OCI-LY1 (cell line): ENCODE measurements at regions not wholly inside any gene's neighbourhood (a gene's known extent, or its start where the extent isn't known, plus 50 kb on each side); places are given as distances from the start of the nearest gene placed in this dataset.

Experiments
- H2AFZ ChIP-seq: fragments of 200-600 bp; sonication (generic), shearing (Covaris generic); 2 replicates; pipeline ENCODE4 v1.6.0; 2014; ENCODE audit warnings: antibody characterized with exemption, mild to moderate bottlenecking, low read length
- H3F3A ChIP-seq: fragments of 200-600 bp; sonication (generic), shearing (Covaris generic); 2 replicates; pipeline ENCODE4 v1.6.0; 2014; ENCODE audit warnings: mild to moderate bottlenecking, antibody characterized with exemption, low read length, moderate library complexity; ENCODE audit not compliant: insufficient read depth
- H3K27ac ChIP-seq: fragments of 200-600 bp; sonication (generic); 2 replicates; pipeline ENCODE4 v1.5.1; 2014; ENCODE audit warnings: low read length, mixed run types, mild to moderate bottlenecking, low read depth; ENCODE audit not compliant: poor library complexity, severe bottlenecking
- H3K27me3 ChIP-seq: fragments of 200-600 bp; sonication (generic); 2 replicates; pipeline ENCODE4 v1.6.0; 2014; ENCODE audit warnings: antibody characterized with exemption, mild to moderate bottlenecking, low read length, moderate library complexity; ENCODE audit not compliant: insufficient read depth
- H3K36me3 ChIP-seq: fragments of 200-600 bp; sonication (generic); 2 replicates; pipeline ENCODE4 v1.6.1; 2014; ENCODE audit warnings: mild to moderate bottlenecking, antibody characterized with exemption, low read length, moderate library complexity, mixed read lengths; ENCODE audit not compliant: insufficient read depth
- H3K4me1 ChIP-seq: fragments of 200-600 bp; sonication (generic); 2 replicates; pipeline ENCODE4 v1.5.1; 2014; ENCODE audit warnings: mild to moderate bottlenecking, low read length, moderate library complexity; ENCODE audit not compliant: insufficient read depth, severe bottlenecking
- H3K4me2 ChIP-seq: fragments of 200-600 bp; sonication (generic), shearing (Covaris generic); 2 replicates; pipeline ENCODE4 v1.6.1; 2014; ENCODE audit warnings: low read length
- H3K4me3 ChIP-seq: fragments of 200-600 bp; sonication (generic); 2 replicates; pipeline ENCODE4 v1.5.1; 2014; ENCODE audit warnings: low read length, low read depth, mild to moderate bottlenecking, mixed read lengths; ENCODE audit not compliant: poor library complexity, severe bottlenecking
- H3K79me2 ChIP-seq: fragments of 200-600 bp; shearing (Covaris generic); 2 replicates; pipeline ENCODE4 v1.6.1; 2016; ENCODE audit warnings: mixed run types, low read length, mixed read lengths; ENCODE audit not compliant: insufficient read depth
- H3K9ac ChIP-seq: fragments of 200-600 bp; sonication (generic), shearing (Covaris generic); 2 replicates; pipeline ENCODE4 v1.6.1; 2014; ENCODE audit warnings: mild to moderate bottlenecking, low read length, mixed read lengths
- H3K9me2 ChIP-seq: fragments of 200-600 bp; sonication (generic), shearing (Covaris generic); 2 replicates; pipeline ENCODE4 v1.6.1; 2014; ENCODE audit warnings: low read depth, mild to moderate bottlenecking, low read length, mixed read lengths
- H3K9me3 ChIP-seq: fragments of 200-600 bp; shearing (Covaris generic); 2 replicates; pipeline ENCODE4 v1.6.1; 2014; ENCODE audit warnings: low read length, mixed read lengths
- H4K20me1 ChIP-seq: fragments of 200-600 bp; sonication (generic), shearing (Covaris generic); 2 replicates; pipeline ENCODE4 v1.6.0; 2016; ENCODE audit warnings: mild to moderate bottlenecking, low read length; ENCODE audit not compliant: insufficient read depth
- CTCF ChIP-seq: fragments of 200-600 bp; sonication (generic), shearing (Covaris generic); IDR thresholded peaks from 2 replicates; pipeline ENCODE4 v1.5.1; 2017; ENCODE audit warnings: mild to moderate bottlenecking, antibody characterized with exemption, low read length, moderate library complexity, mixed read lengths
- EZH2 ChIP-seq: fragments of 200-600 bp; sonication (generic), shearing (Covaris generic); IDR thresholded peaks from 2 replicates; pipeline ENCODE4 v1.8.0; 2017; ENCODE audit warnings: borderline replicate concordance, mixed run types, mild to moderate bottlenecking, antibody characterized with exemption, low read length, moderate library complexity, mixed read lengths

GRCh38 chr1:30285501-30285932, 437.9 kb downstream of the MATN1 start:
- Histone ChIP-seq H3K9me2 (no peaks in the 10 kb centered on the region), H3F3A (no peaks in the 10 kb centered on the region), H3K4me2 (no peak overlapping the region), H3K4me1 (no peaks in the 10 kb centered on the region), H4K20me1 (no peaks in the 10 kb centered on the region), H3K27me3 (no peaks in the 10 kb centered on the region), H3K4me3 (no peak overlapping the region), H3K36me3 (no peaks in the 10 kb centered on the region), H3K9me3 (no peaks in the 10 kb centered on the region), H3K27ac (no peak overlapping the region), H3K79me2 (no peaks in the 10 kb centered on the region), H3K9ac (no peak overlapping the region), H2AFZ (no peak overlapping the region)
- TF ChIP-seq EZH2 = no peak
- TF ChIP-seq CTCF = no peak

- no peak overlapping the region for H3K27ac ChIP-seq
- TF ChIP-seq CTCF (no peak), EZH2 (no peak)
- no peak overlapping the region for H3K9ac ChIP-seq
- no peaks in the 10 kb centered on the region for H3K4me1 ChIP-seq
- H3F3A ChIP-seq = no peaks in the 10 kb centered on the region
- no peaks in the 10 kb centered on the region for H3K36me3 ChIP-seq
- no peaks in the 10 kb centered on the region for H4K20me1 ChIP-seq
- H3K4me2 ChIP-seq = no peak overlapping the region
- H2AFZ ChIP-seq = no peak overlapping the region
- H3K4me3 ChIP-seq = no peak overlapping the region
- no peaks in the 10 kb centered on the region for H3K9me2 ChIP-seq
- no peaks in the 10 kb centered on the region for H3K79me2 ChIP-seq
- no peaks in the 10 kb centered on the region for H3K9me3 ChIP-seq
- H3K27me3 ChIP-seq = no peaks in the 10 kb centered on the region
Measured at GRCh38 chr1:30284728-30285475, 438.5 kb downstream of the MATN1 start.

- no peak for TF ChIP-seq CTCF
- TF ChIP-seq EZH2 = no peak
- Histone ChIP-seq H2AFZ (no peak overlapping the region), H3F3A (no peaks in the 10 kb centered on the region), H3K4me3 (no peak overlapping the region), H3K9me3 (no peaks in the 10 kb centered on the region), H3K9ac (no peak overlapping the region), H3K79me2 (no peaks in the 10 kb centered on the region), H3K27ac (no peak overlapping the region), H3K9me2 (no peaks in the 10 kb centered on the region), H3K4me1 (no peaks in the 10 kb centered on the region), H3K4me2 (no peak overlapping the region), H3K27me3 (no peaks in the 10 kb centered on the region), H3K36me3 (no peaks in the 10 kb centered on the region), H4K20me1 (no peaks in the 10 kb centered on the region)
Measured at GRCh38 chr1:30284226-30284625, 439.2 kb downstream of the MATN1 start.
